ENCODE measurements at regions not wholly inside any gene's neighbourhood (a gene's known extent, or its start where the extent isn't known, plus 50 kb on each side); places are given as distances from the start of the nearest gene placed in this dataset.

DNA sequence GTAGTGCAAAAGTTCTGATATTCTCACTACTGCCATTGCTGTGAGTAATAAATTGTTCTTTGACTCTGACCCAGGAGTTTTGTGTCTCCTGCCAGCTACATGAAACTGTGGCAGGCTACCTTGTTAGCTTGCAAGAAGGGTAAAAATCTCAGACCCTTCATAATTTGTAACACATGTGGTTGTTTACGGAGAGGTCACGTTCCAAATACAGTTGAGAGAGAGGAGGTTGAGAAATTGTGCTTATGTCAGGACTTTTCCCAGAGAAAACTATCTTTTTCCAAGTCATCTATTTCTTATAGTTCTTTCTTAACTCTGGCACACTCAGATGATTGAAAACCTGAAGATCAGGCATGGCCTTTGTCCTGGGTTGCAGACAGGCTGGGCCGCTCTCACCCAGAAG lies 114.4 kb upstream of the SVIL start:
- WGBS (ENCODE audit: low lambda C conversion rate) = 20% methylated on average over 3 of the region's 3 CpGs
- ATAC-seq (no peak), FAIRE-seq (no peak), DNase-seq (ENCODE audit: low spot score) (no peak)
- no TSS peak for BruUV-seq (replicated peaks)
- Histone ChIP-seq H3K4me2 (ENCODE audit: low read depth, low read length) (no peak overlapping the region), H3K27ac (ENCODE audit: extremely low read length, insufficient read depth, low read length) (no peak overlapping the region), H4K20me1 (ENCODE audit: insufficient read depth, low read length) (no peaks in the 10 kb centered on the region), H2AFZ (ENCODE audit: low read length) (no peak overlapping the region), H3K9me3 (ENCODE audit: low read length) (no peaks in the 10 kb centered on the region), H3K4me3 (replicated peaks in 1 of 3; ENCODE audit: insufficient read depth in 1 of 3, low read depth in 2 of 3, low read length in 3 of 3) (no peak overlapping the region), H3K27me3 (ENCODE audit: control insufficient read depth in 1 of 2, insufficient read depth in 2 of 2, low read length in 2 of 2) (0 out of 5 replicates have a peak, but pooled peaks cover 0 to 8% of the 10 kb centered on the region in 2 experiments), H3K79me2 (ENCODE audit: insufficient read depth, low read length) (no peaks in the 10 kb centered on the region), H3K4me1 (ENCODE audit: insufficient read depth, low read length) (no peaks in the 10 kb centered on the region), H3K9ac (ENCODE audit: insufficient read depth, low read depth, low read length) (no peak overlapping the region), H3K36me3 (replicated peaks in 1 of 2; ENCODE audit: control insufficient read depth in 1 of 2, insufficient read depth in 2 of 2, low read length in 2 of 2) (no peaks in the 10 kb centered on the region)
- in situ Hi-C loops (cut with HindIII; ENCODE audit: extremely low pct_ligation_motif_present, low pct_unique_long_range_greater_than_20kb) (no loop called here), intact Hi-C loops (cut with micrococcal nuclease; ENCODE audit: unreplicated experiment) (no loop called here)
- ChIA-PET CTCF (ENCODE audit: low intra/inter-chr PET ratio, low total read pairs) (no interaction called here), POLR2A (no interaction called here)
- TF ChIP-seq HNF4A (CRISPR knock-in tag; IDR thresholded peaks at IDR 0.05) = no peak
- no peak for TF ChIP-seq ZNF891 (CRISPR knock-in tag; IDR thresholded peaks at IDR 0.05)
- TF ChIP-seq ZNF230 (CRISPR knock-in tag; IDR thresholded peaks at IDR 0.05) = no peak
- TF ChIP-seq MAFK (conservative IDR thresholded peaks at IDR 0.05 in 1 of 2, IDR thresholded peaks at IDR 0.05 in 1 of 2; ENCODE audit: low read length in 2 of 2) = peak; percentile 54 to 79
- peak; percentile 67 for TF ChIP-seq MAFF (IDR thresholded peaks at IDR 0.05; ENCODE audit: low read depth, low read length)
- TF ChIP-seq, protein P1, sequence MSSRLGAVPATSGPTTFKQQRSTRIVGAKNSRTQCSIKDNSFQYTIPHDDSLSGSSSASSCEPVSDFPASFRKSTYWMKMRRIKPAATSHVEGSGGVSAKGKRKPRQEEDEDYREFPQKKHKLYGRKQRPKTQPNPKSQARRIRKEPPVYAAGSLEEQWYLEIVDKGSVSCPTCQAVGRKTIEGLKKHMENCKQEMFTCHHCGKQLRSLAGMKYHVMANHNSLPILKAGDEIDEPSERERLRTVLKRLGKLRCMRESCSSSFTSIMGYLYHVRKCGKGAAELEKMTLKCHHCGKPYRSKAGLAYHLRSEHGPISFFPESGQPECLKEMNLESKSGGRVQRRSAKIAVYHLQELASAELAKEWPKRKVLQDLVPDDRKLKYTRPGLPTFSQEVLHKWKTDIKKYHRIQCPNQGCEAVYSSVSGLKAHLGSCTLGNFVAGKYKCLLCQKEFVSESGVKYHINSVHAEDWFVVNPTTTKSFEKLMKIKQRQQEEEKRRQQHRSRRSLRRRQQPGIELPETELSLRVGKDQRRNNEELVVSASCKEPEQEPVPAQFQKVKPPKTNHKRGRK (CRISPR knock-in tag; IDR thresholded peaks at IDR 0.05) = no peak

DNA sequence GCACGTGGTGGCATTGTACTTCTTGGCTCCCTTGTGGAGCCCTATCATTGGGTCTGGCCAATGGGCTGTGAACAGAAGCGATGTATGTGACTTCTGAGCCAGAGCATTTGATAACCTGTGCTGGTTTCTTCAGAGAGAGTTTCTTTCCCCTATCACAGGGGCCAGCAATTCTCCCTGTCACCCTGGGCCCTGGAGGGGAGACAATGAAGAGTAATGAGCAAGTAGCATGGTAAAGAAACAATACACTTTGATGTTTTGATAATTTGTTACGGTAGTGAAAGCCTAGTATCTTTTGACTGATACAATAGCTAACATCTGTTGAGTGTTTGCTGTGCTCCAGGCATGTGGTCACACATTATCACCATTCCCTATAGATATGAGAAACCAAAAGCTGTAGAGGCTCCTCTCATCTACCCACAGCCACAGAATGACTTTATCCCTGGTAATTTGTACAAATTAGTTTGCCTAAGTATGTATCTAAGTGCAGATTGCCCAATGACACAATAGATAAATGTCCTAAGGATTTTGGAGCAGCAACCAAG lies 113.4 kb upstream of the SVIL start:
- POLR2A ChIA-PET = no interaction called here
- H3K4me3 ChIP-seq (replicated peaks in 1 of 3; ENCODE audit: insufficient read depth in 1 of 3, low read depth in 2 of 3, low read length in 3 of 3) = no peak overlapping the region
- H3K36me3 ChIP-seq (replicated peaks in 1 of 2; ENCODE audit: control insufficient read depth in 1 of 2, insufficient read depth in 2 of 2, low read length in 2 of 2) = no peaks in the 10 kb centered on the region
- DNase-seq (ENCODE audit: low spot score) = no peak
- H4K20me1 ChIP-seq (ENCODE audit: insufficient read depth, low read length) = no peaks in the 10 kb centered on the region
- BruUV-seq (replicated peaks) = no TSS peak
- no peak overlapping the region for H2AFZ ChIP-seq (ENCODE audit: low read length)
- no peaks in the 10 kb centered on the region for H3K4me1 ChIP-seq (ENCODE audit: insufficient read depth, low read length)
- CTCF ChIA-PET (ENCODE audit: low intra/inter-chr PET ratio, low total read pairs) = no interaction called here
- no peaks in the 10 kb centered on the region for H3K9me3 ChIP-seq (ENCODE audit: low read length)
- no peaks in the 10 kb centered on the region for H3K79me2 ChIP-seq (ENCODE audit: insufficient read depth, low read length)
- H3K4me2 ChIP-seq (ENCODE audit: low read depth, low read length) = no peak overlapping the region
- in situ Hi-C loops (cut with HindIII; ENCODE audit: extremely low pct_ligation_motif_present, low pct_unique_long_range_greater_than_20kb) (no loop called here), intact Hi-C loops (cut with micrococcal nuclease; ENCODE audit: unreplicated experiment) (no loop called here)
- no peak overlapping the region for H3K27ac ChIP-seq (ENCODE audit: extremely low read length, insufficient read depth, low read length)
- FAIRE-seq = no peak
- 43% methylated on average over 3 of the region's 3 CpGs for WGBS (ENCODE audit: low lambda C conversion rate)
- H3K9ac ChIP-seq (ENCODE audit: insufficient read depth, low read depth, low read length) = no peak overlapping the region
- ATAC-seq = no peak
- 0 out of 5 replicates have a peak, but pooled peaks cover 0 to 8% of the 10 kb centered on the region in 2 experiments for H3K27me3 ChIP-seq (ENCODE audit: control insufficient read depth in 1 of 2, insufficient read depth in 2 of 2, low read length in 2 of 2)
- TF ChIP-seq HNRNPUL1 (IDR thresholded peaks at IDR 0.05; ENCODE audit: low read depth, low read length) (no peak), MTA1 (CRISPR knock-in tag; IDR thresholded peaks at IDR 0.05; ENCODE audit: borderline replicate concordance) (no peak), PPARG (CRISPR knock-in tag; conservative IDR thresholded peaks at IDR 0.05) (no peak)
- TF ChIP-seq, protein P2, sequence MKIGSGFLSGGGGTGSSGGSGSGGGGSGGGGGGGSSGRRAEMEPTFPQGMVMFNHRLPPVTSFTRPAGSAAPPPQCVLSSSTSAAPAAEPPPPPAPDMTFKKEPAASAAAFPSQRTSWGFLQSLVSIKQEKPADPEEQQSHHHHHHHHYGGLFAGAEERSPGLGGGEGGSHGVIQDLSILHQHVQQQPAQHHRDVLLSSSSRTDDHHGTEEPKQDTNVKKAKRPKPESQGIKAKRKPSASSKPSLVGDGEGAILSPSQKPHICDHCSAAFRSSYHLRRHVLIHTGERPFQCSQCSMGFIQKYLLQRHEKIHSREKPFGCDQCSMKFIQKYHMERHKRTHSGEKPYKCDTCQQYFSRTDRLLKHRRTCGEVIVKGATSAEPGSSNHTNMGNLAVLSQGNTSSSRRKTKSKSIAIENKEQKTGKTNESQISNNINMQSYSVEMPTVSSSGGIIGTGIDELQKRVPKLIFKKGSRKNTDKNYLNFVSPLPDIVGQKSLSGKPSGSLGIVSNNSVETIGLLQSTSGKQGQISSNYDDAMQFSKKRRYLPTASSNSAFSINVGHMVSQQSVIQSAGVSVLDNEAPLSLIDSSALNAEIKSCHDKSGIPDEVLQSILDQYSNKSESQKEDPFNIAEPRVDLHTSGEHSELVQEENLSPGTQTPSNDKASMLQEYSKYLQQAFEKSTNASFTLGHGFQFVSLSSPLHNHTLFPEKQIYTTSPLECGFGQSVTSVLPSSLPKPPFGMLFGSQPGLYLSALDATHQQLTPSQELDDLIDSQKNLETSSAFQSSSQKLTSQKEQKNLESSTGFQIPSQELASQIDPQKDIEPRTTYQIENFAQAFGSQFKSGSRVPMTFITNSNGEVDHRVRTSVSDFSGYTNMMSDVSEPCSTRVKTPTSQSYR (CRISPR knock-in tag; IDR thresholded peaks at IDR 0.05; ENCODE audit: borderline replicate concordance) = no peak
- TF ChIP-seq, protein P3, sequence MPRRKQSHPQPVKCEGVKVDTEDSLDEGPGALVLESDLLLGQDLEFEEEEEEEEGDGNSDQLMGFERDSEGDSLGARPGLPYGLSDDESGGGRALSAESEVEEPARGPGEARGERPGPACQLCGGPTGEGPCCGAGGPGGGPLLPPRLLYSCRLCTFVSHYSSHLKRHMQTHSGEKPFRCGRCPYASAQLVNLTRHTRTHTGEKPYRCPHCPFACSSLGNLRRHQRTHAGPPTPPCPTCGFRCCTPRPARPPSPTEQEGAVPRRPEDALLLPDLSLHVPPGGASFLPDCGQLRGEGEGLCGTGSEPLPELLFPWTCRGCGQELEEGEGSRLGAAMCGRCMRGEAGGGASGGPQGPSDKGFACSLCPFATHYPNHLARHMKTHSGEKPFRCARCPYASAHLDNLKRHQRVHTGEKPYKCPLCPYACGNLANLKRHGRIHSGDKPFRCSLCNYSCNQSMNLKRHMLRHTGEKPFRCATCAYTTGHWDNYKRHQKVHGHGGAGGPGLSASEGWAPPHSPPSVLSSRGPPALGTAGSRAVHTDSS (CRISPR knock-in tag; conservative IDR thresholded peaks at IDR 0.05) = no peak
